ENCODE measurements at regions not wholly inside any gene's neighbourhood (a gene's known extent, or its start where the extent isn't known, plus 50 kb on each side); places are given as distances from the start of the nearest gene placed in this dataset.

DNA sequence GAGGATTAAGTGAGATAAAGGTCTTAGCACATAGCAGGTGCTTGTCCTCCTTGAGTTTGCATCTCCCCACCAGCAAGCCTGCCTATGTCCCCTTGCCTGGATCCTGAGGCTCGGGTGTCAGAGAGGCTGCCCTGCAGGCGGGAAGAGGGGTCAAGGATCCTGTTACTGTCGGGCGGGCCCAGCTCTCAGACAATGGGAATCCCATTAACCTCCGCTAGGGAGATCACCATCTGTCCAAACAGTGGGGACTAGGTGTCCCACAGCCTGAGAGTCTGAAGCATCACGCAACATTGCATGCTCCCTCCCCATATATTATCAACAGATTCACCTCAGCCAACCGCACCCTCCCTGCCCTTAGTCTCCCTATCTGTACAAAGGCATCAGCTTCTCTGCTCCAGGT lies 151.4 kb downstream of the FBLN2 start:
- TF ChIP-seq, protein P1, sequence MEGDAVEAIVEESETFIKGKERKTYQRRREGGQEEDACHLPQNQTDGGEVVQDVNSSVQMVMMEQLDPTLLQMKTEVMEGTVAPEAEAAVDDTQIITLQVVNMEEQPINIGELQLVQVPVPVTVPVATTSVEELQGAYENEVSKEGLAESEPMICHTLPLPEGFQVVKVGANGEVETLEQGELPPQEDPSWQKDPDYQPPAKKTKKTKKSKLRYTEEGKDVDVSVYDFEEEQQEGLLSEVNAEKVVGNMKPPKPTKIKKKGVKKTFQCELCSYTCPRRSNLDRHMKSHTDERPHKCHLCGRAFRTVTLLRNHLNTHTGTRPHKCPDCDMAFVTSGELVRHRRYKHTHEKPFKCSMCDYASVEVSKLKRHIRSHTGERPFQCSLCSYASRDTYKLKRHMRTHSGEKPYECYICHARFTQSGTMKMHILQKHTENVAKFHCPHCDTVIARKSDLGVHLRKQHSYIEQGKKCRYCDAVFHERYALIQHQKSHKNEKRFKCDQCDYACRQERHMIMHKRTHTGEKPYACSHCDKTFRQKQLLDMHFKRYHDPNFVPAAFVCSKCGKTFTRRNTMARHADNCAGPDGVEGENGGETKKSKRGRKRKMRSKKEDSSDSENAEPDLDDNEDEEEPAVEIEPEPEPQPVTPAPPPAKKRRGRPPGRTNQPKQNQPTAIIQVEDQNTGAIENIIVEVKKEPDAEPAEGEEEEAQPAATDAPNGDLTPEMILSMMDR (IDR thresholded peaks at IDR 0.05) = no peak
- no peak overlapping the region for H3K4me3 ChIP-seq
- no peaks in the 10 kb centered on the region for H3K9me3 ChIP-seq
- no peaks in the 10 kb centered on the region for H3K27me3 ChIP-seq
- no peak overlapping the region for H3K27ac ChIP-seq
- H3K4me1 ChIP-seq = no peaks in the 10 kb centered on the region
- H3K36me3 ChIP-seq = no peaks in the 10 kb centered on the region
- DNase-seq (ENCODE audit: low spot score) = no peak

DNA sequence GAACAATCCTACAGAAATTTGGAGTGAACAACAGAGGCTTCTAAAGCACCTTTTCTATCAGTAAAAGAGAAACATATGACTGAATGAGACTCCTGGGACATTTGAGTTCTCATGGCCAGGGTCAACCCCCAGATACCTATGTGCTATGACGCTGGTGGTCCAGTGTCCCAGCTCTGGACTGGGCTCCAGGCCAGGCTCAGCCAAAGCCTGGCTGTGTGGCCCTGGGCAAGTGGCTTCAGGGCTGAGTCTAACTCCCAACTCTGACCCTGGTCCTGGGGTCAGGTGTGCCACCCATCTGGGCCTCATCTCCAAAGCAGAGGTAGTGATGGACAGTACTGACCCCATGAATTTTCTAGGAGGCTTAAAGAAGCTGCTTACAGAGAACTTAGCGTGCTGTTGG lies 147.8 kb downstream of the FBLN2 start:
- H3K4me1 ChIP-seq = no peaks in the 10 kb centered on the region
- H3K9me3 ChIP-seq = peaks cover 0 to 4% of the 10 kb centered on the region in 2 donors
- H3K27me3 ChIP-seq = no peaks in the 10 kb centered on the region
- no peak overlapping the region for H3K27ac ChIP-seq
- TF ChIP-seq, protein P1 (IDR thresholded peaks at IDR 0.05) = no peak
- no peak overlapping the region for H3K4me3 ChIP-seq
- H3K36me3 ChIP-seq = no peaks in the 10 kb centered on the region
- DNase-seq (ENCODE audit: low spot score) = no peak

- Histone ChIP-seq H3K4me1 (no peaks in the 10 kb centered on the region), H3K27me3 (no peaks in the 10 kb centered on the region), H3K27ac (no peak overlapping the region), H3K4me3 (no peak overlapping the region), H3K9me3 (peaks cover 0 to 4% of the 10 kb centered on the region in 2 donors), H3K36me3 (no peaks in the 10 kb centered on the region)
- TF ChIP-seq, protein P1 (IDR thresholded peaks at IDR 0.05) = no peak
- no peak for DNase-seq (ENCODE audit: low spot score)
These were observed 144.5 kb downstream of the FBLN2 start for GRCh38 chr3:13693441-13693840.

GRCh38 chr3:13690636-13691035 lies 141.7 kb downstream of the FBLN2 start:
- no peak for DNase-seq (ENCODE audit: low spot score)
- H3K4me3 ChIP-seq = no peak overlapping the region
- no peaks in the 10 kb centered on the region for H3K4me1 ChIP-seq
- TF ChIP-seq, protein P1 (IDR thresholded peaks at IDR 0.05) = no peak
- no peaks in the 10 kb centered on the region for H3K27me3 ChIP-seq
- peaks cover 0 to 4% of the 10 kb centered on the region in 2 donors for H3K9me3 ChIP-seq
- no peaks in the 10 kb centered on the region for H3K36me3 ChIP-seq
- no peak overlapping the region for H3K27ac ChIP-seq

DNA sequence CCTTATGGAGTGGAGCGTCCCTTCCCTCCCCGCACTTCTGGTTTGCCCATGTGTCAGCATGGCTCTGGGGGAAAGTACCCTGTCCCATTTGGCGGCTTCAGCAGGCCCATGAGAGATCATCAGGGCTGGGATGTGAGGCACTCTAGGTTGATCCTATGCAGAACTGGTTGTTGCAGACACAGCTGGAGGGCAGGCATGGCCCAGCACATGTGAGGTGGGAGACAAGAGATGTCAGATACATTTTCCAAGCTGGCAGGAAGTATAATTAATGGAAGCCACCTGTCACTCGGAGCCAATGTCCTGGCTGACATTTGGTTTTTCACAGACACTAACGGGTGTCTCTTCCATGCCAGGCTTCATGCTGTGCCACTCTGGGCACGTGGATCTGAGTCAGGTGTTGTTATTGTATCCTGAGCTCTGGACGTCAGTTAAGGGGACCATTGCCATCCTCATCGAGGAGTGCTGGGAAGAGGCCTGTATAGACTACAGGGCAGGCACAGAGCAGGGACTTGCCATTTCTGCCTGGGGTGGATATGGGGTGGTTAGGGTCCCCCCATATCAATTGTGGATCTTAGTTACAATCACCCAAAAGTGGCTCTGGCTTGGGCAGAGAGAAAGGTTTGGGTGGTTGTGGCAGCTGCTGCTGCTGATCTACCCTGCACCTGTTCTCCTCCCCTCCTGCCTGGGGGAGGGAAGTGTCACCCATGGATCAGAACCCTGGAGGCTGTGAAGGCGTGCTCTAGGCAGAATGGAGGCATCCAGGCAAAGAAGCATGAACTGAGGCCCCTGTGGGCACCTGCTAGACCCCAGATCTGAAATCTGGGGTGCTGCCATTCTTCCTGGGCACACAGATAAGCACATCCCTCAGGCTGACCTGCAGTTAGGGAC lies 140.7 kb downstream of the FBLN2 start:
- no peaks in the 10 kb centered on the region for H3K27me3 ChIP-seq
- no peak overlapping the region for H3K4me3 ChIP-seq
- H3K4me1 ChIP-seq = no peaks in the 10 kb centered on the region
- peaks cover 0 to 4% of the 10 kb centered on the region in 2 donors for H3K9me3 ChIP-seq
- no peak overlapping the region for H3K27ac ChIP-seq
- TF ChIP-seq, protein P1 (IDR thresholded peaks at IDR 0.05) = no peak
- DNase-seq (ENCODE audit: low spot score) = no peak
- no peaks in the 10 kb centered on the region for H3K36me3 ChIP-seq

Data from right atrium auricular region (tissue), 2 donors.